ENCODE measurements at regions not wholly inside any gene's neighbourhood (a gene's known extent, or its start where the extent isn't known, plus 50 kb on each side); places are given as distances from the start of the nearest gene placed in this dataset.
A peak's percentile ranks its signal among the peaks of the same experiment; 100 is the strongest.

- ChIA-PET POLR2A (no interaction called here), CTCF (no interaction called here)
- no peak for TF ChIP-seq SP1 (IDR thresholded peaks at IDR 0.05)
- no peak for TF ChIP-seq ARNT (IDR thresholded peaks at IDR 0.05)
- TF ChIP-seq ZNF384 (IDR thresholded peaks at IDR 0.05): no peak
- no peak for TF ChIP-seq FOXA1 (IDR thresholded peaks at IDR 0.05)
- no peak for TF ChIP-seq ELF4 (IDR thresholded peaks at IDR 0.05)
- TF ChIP-seq LEF1 (IDR thresholded peaks at IDR 0.05; ENCODE audit: borderline replicate concordance): no peak
- no peak for TF ChIP-seq PKNOX1 (IDR thresholded peaks at IDR 0.05)
- no peak for TF ChIP-seq BHLHE40 (IDR thresholded peaks at IDR 0.05; ENCODE audit: borderline replicate concordance)
- no peak for TF ChIP-seq HDGF (IDR thresholded peaks at IDR 0.05; ENCODE audit: borderline replicate concordance)
- DNase-seq (ENCODE audit: extremely low spot score): no peak
These were observed 76.2 kb downstream of the NABP1 start for GRCh38 chr2:191754103-191754502.

GRCh38 chr2:191756761-191757160 lies 78.8 kb downstream of the NABP1 start:
- TF ChIP-seq LEF1 (IDR thresholded peaks at IDR 0.05; ENCODE audit: borderline replicate concordance) (no peak), CTBP1 (IDR thresholded peaks at IDR 0.05; ENCODE audit: borderline replicate concordance) (no peak), HDGF (IDR thresholded peaks at IDR 0.05; ENCODE audit: borderline replicate concordance) (no peak), FOXA1 (IDR thresholded peaks at IDR 0.05) (no peak), NFRKB (IDR thresholded peaks at IDR 0.05) (no peak), ELF4 (IDR thresholded peaks at IDR 0.05) (no peak)
- ChIA-PET CTCF (interaction anchor here (1.2 kb wide), 1 partner anchor 28 kb away, joined by 3 read pairs; no protein-coding TSS in a partner anchor), POLR2A (no interaction called here)
- no peak for DNase-seq (ENCODE audit: extremely low spot score)

- POLR2A ChIA-PET: no interaction called here
- CTCF ChIA-PET: interaction anchor here (0.7 to 1.2 kb wide), 2 partner anchors 28 to 191 kb away, joined by 3 read pairs; no protein-coding TSS in a partner anchor
- no peak for DNase-seq (ENCODE audit: extremely low spot score)
- no peak for TF ChIP-seq FOXA1 (IDR thresholded peaks at IDR 0.05)
- TF ChIP-seq L3MBTL2 (conservative IDR thresholded peaks at IDR 0.05): no peak
These were observed 79.3 kb downstream of the NABP1 start for GRCh38 chr2:191757208-191757607.

GRCh38 chr2:191758518-191759507 lies 80.9 kb downstream of the NABP1 start:
- peak; percentile 73 for DNase-seq (ENCODE audit: extremely low spot score)
- no peak for TF ChIP-seq NFRKB (IDR thresholded peaks at IDR 0.05)
- no peak for TF ChIP-seq HDGF (IDR thresholded peaks at IDR 0.05; ENCODE audit: borderline replicate concordance)
- TF ChIP-seq FOXK2 (IDR thresholded peaks at IDR 0.05): no peak
- TF ChIP-seq LEF1 (IDR thresholded peaks at IDR 0.05; ENCODE audit: borderline replicate concordance): no peak
- TF ChIP-seq BHLHE40 (IDR thresholded peaks at IDR 0.05; ENCODE audit: borderline replicate concordance): no peak
- no peak for TF ChIP-seq ZNF384 (IDR thresholded peaks at IDR 0.05)
- no peak for TF ChIP-seq SUZ12 (IDR thresholded peaks at IDR 0.05)
- no peak for TF ChIP-seq ELF4 (IDR thresholded peaks at IDR 0.05)
- no peak for TF ChIP-seq CTBP1 (IDR thresholded peaks at IDR 0.05; ENCODE audit: borderline replicate concordance)
- TF ChIP-seq PKNOX1 (IDR thresholded peaks at IDR 0.05): no peak
- no peak for TF ChIP-seq SP1 (IDR thresholded peaks at IDR 0.05)
- TF ChIP-seq ARNT (IDR thresholded peaks at IDR 0.05): no peak
- POLR2A ChIA-PET: no interaction called here
- CTCF ChIA-PET: interaction anchor here (0.6 to 1.7 kb wide), 5 partner anchors 8 to 399 kb away, joined by 3 to 6 read pairs (median 3); no protein-coding TSS in a partner anchor

GRCh38 chr2:191759680-191760079 lies 81.7 kb downstream of the NABP1 start:
- CTCF ChIA-PET: interaction anchor here (0.7 to 1.7 kb wide), 2 partner anchors 12 to 720 kb away, joined by 3 to 6 read pairs; no protein-coding TSS in a partner anchor
- POLR2A ChIA-PET: no interaction called here
- no peak for DNase-seq (ENCODE audit: extremely low spot score)
- no peak for TF ChIP-seq ZNF384 (IDR thresholded peaks at IDR 0.05)
- TF ChIP-seq PKNOX1 (IDR thresholded peaks at IDR 0.05): no peak
- TF ChIP-seq SUZ12 (IDR thresholded peaks at IDR 0.05): no peak
- TF ChIP-seq TARDBP (IDR thresholded peaks at IDR 0.05): no peak

- TF ChIP-seq SP1 (IDR thresholded peaks at IDR 0.05): no peak
- no peak for DNase-seq (ENCODE audit: extremely low spot score)
- ChIA-PET POLR2A (no interaction called here), CTCF (no interaction called here)
These were observed 82.8 kb downstream of the NABP1 start for GRCh38 chr2:191760655-191761262.

GRCh38 chr2:191773136-191773535 lies 73.8 kb downstream of the CAVIN2 start:
- ChIA-PET CTCF (no interaction called here), POLR2A (no interaction called here)
- no peak for TF ChIP-seq SUZ12 (IDR thresholded peaks at IDR 0.05)
- no peak for TF ChIP-seq ARNT (IDR thresholded peaks at IDR 0.05)
- no peak for TF ChIP-seq TARDBP (IDR thresholded peaks at IDR 0.05)
- TF ChIP-seq L3MBTL2 (conservative IDR thresholded peaks at IDR 0.05): no peak
- TF ChIP-seq CTBP1 (IDR thresholded peaks at IDR 0.05; ENCODE audit: borderline replicate concordance): no peak
- no peak for TF ChIP-seq FOXM1 (IDR thresholded peaks at IDR 0.05; ENCODE audit: borderline replicate concordance)
- no peak for TF ChIP-seq HDGF (IDR thresholded peaks at IDR 0.05; ENCODE audit: borderline replicate concordance)
- no peak for TF ChIP-seq PKNOX1 (IDR thresholded peaks at IDR 0.05)
- TF ChIP-seq BHLHE40 (IDR thresholded peaks at IDR 0.05; ENCODE audit: borderline replicate concordance): no peak
- no peak for TF ChIP-seq FOXA1 (IDR thresholded peaks at IDR 0.05)
- TF ChIP-seq ELF4 (IDR thresholded peaks at IDR 0.05): no peak
- TF ChIP-seq ZNF384 (IDR thresholded peaks at IDR 0.05): no peak
- TF ChIP-seq SP1 (IDR thresholded peaks at IDR 0.05): no peak
- no peak for TF ChIP-seq NFRKB (IDR thresholded peaks at IDR 0.05)
- TF ChIP-seq FOXK2 (IDR thresholded peaks at IDR 0.05): no peak
- TF ChIP-seq LEF1 (IDR thresholded peaks at IDR 0.05; ENCODE audit: borderline replicate concordance): no peak
- no peak for DNase-seq (ENCODE audit: extremely low spot score)

Measured in HEK293T (cell line).